ENCODE measurements at regions not wholly inside any gene's neighbourhood (a gene's known extent, or its start where the extent isn't known, plus 50 kb on each side); places are given as distances from the start of the nearest gene placed in this dataset.
"Not testable (repeated sequence)": the region's sequence is repeated elsewhere in the genome, so short reads cannot be mapped to it uniquely, and the experiment has no call there.

DNA sequence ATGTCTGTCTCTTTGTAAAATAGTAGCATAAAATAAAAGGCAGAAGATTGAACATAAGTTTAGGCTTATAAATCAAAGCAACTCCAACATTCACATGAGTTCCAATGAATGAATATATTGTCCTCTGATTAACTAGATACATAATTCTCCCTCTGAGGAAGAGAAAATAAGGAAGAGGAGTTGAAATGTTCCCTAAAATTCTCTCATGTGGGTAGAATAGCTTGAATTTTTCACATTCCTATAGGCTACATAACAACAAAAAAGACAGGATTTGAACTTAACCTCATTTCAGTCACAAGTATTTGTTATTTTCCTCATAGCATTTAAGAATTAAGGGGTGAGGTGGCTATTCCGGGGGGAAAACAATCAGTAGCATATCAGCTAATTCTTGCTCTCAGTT lies 462.4 kb upstream of the NDST4 start:
- DNase-seq (no peak), ATAC-seq (no peak)
- Histone ChIP-seq H3K27ac (no peak overlapping the region), H3K4me3 (no peak overlapping the region), H3K4me1 (no peaks in the 10 kb centered on the region), H3K9me3 (no peaks in the 10 kb centered on the region), H3K36me3 (no peaks in the 10 kb centered on the region), H3K27me3 (no peaks in the 10 kb centered on the region)
- intact Hi-C loops (cut with DNase I): no loop called here
- no peak for TF ChIP-seq CTCF (IDR thresholded peaks at IDR 0.05)

DNA sequence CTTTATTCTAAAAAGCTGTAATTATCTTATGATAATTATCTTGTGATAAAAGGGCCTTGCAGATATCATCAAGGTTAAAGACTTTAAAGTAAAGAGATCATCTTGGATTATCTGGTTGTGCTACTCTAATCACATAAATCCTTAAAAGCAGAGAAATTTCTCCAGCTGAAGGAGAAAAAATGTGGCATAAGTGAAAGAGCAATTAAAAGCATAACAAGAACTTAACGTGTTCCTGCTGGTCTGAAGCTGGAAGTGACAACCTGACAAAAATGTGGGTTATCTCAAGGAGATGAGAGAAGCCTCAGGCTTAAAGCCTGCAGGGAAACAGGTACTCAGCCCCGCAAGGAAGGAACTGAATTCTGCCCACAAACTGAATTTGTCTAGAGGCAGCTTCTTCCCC lies 449.1 kb upstream of the NDST4 start:
- Histone ChIP-seq H3K4me3 (no peak overlapping the region), H3K27ac (no peak overlapping the region)
- intact Hi-C loops (cut with DNase I): no loop called here

GRCh38 chr4:115548123-115548522 lies 434.7 kb upstream of the NDST4 start:
- Histone ChIP-seq H3K36me3 (no peaks in the 10 kb centered on the region), H3K27me3 (no peaks in the 10 kb centered on the region), H3K27ac (no peak overlapping the region), H3K4me3 (no peak overlapping the region), H3K4me1 (no peaks in the 10 kb centered on the region), H3K9me3 (no peaks in the 10 kb centered on the region)
- no peak for TF ChIP-seq CTCF (IDR thresholded peaks at IDR 0.05)
- ATAC-seq (no peak), DNase-seq (no peak)
- intact Hi-C loops (cut with DNase I): no loop called here

More for the DNA sequence above, 449.1 kb upstream of the NDST4 start:
- no peaks in the 10 kb centered on the region for H3K36me3 ChIP-seq
- DNase-seq (no peak), ATAC-seq (no peak)
- TF ChIP-seq CTCF (IDR thresholded peaks at IDR 0.05): no peak
- H3K9me3 ChIP-seq: no peaks in the 10 kb centered on the region
- H3K27me3 ChIP-seq: no peaks in the 10 kb centered on the region
- no peaks in the 10 kb centered on the region for H3K4me1 ChIP-seq

DNA sequence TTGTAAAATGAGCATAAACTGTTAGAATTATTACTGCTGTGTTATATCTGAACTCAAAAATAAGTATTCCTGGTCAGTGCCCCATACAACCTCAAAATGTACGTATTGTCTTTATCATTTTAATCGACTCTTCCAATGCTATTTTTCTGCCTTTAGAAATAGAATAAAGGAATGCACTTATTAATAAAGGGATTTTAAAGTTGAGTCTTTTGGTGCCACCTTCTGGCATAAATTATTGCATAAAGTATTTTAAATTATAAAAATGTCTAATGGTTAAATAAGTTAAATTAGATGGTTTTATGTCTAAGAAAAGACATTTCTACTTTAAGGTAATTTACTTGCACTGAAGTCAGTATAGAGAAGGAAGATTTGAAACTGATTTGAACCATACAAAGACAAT lies 424.0 kb upstream of the NDST4 start:
- Histone ChIP-seq H3K4me3 (no peak overlapping the region), H3K27me3 (no peaks in the 10 kb centered on the region), H3K36me3 (no peaks in the 10 kb centered on the region), H3K27ac (no peak overlapping the region), H3K4me1 (no peaks in the 10 kb centered on the region), H3K9me3 (no peaks in the 10 kb centered on the region)
- no peak for ATAC-seq
- intact Hi-C loops (cut with DNase I): no loop called here
- DNase-seq: peak in 1 of 4 donors; percentile 12
- TF ChIP-seq CTCF (IDR thresholded peaks at IDR 0.05): peak in 1 of 2 donors; percentile 25

GRCh38 chr4:115529126-115529525 lies 415.7 kb upstream of the NDST4 start:
- no peaks in the 10 kb centered on the region for H3K9me3 ChIP-seq
- intact Hi-C loops (cut with DNase I): no loop called here
- H3K4me1 ChIP-seq: no peaks in the 10 kb centered on the region
- H3K36me3 ChIP-seq: no peaks in the 10 kb centered on the region
- no peak for TF ChIP-seq CTCF (IDR thresholded peaks at IDR 0.05)
- H3K27me3 ChIP-seq: no peaks in the 10 kb centered on the region
- H3K4me3 ChIP-seq: no peak overlapping the region
- DNase-seq (no peak), ATAC-seq (no peak)
- H3K27ac ChIP-seq: no peak overlapping the region

DNA sequence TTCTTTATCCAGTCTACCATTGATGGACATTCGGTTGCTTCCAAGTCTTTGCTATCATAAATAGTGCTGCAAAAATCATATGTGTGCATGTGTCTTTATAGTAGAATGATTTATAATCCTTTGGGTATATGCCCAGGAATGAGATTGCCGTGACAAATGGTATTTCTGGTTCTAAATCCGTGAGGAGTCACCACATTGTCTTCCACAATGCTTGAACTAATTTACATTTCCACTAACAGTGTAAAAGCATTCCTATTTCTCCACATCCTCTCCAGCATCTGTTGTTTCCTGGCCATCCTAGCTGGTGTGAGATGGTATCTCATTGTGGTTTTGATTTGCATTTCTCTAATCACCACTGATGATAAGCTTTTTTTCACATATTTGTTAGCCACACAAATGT lies 406.1 kb upstream of the NDST4 start:
- intact Hi-C loops (cut with DNase I); H3K27ac ChIP-seq; H3K4me3 ChIP-seq; ATAC-seq; H3K36me3 ChIP-seq; H3K27me3 ChIP-seq; H3K4me1 ChIP-seq; DNase-seq: not testable (repeated sequence)
- peaks cover 0 to 13% of the 10 kb centered on the region in 2 donors for H3K9me3 ChIP-seq

Measured in left lung (tissue), 4 donors.